ENCODE measurements at regions not wholly inside any gene's neighbourhood (a gene's known extent, or its start where the extent isn't known, plus 50 kb on each side); places are given as distances from the start of the nearest gene placed in this dataset.
"Not testable (repeated sequence)": the region's sequence is repeated elsewhere in the genome, so short reads cannot be mapped to it uniquely, and the experiment has no call there.

DNA sequence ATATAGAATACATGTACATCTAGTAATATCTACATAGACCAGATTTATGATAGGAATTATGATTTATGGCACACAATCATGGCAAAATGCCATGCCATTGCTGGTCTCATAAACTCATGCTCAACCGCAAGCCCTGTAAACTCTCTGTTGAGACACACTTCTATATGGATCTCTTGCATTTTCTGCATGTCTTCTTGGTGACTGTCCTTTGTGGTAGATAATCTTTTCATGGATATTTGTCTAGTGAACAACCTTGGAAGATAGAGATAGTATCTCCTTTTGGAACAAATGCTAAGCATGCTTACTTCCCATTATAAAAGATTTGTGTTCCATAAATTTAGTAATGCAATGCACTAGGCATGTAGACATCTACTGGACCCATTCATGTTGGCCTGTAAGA, 328.0 kb downstream of the NAF1 start:
- DNase-seq: no peak

DNA sequence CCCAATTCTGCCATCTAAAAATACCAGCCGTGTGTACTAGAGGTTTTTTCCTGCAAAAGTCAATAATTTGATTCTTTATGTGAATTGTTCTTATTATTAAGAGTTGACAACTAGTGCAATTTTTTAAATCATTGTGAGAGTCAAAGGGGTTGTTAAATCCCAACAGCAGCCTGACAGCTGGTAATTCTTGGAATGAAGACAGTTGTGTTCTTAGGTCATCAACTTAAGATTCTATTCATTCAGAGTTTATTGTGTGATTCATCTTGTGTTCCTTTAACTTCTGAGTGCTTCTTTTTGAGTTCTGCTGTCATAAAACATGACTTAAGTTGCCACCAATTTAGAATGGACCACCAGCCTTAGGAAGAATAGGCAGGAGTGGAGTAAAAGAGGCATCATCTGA, 329.0 kb downstream of the NAF1 start:
- no peak for DNase-seq

DNA sequence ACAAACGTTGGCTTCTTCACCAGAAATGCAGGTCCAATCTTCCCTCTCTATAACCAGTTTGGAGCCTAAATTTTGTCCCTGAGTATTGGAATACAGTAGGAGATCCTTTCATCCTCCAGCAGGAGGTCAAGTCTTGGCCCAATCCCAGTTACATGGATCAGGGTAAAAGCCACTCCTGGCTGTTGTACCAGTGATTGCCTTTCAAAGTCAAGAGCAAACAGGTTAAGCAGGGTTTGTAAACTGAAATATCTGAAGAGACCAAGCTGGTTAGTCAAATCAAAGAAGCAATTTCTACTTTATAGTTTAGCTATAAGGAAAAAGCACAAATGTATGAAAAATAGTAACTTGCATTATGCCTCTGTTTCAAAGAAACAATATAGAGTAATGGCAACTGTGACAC, 329.4 kb downstream of the NAF1 start:
- no peak for DNase-seq

DNA sequence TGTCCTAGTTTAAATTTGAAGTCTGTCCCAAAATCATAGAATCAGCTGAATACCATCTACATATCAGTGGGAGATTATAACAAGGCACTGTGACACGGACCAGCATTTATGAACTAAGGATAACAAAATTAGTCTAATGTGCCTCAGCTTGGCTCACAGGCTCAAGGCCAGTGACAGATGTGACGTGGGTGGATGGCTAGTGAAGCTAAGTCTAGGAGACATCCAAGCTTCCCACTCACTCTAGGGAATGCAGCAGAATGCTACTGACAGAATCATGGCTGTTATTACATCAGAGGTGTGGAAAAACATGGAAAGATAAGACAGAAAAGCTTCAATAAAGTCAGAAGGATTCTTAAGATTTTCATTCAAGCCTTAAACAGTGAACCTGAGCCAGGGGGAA, 329.9 kb downstream of the NAF1 start:
- DNase-seq: no peak

DNA sequence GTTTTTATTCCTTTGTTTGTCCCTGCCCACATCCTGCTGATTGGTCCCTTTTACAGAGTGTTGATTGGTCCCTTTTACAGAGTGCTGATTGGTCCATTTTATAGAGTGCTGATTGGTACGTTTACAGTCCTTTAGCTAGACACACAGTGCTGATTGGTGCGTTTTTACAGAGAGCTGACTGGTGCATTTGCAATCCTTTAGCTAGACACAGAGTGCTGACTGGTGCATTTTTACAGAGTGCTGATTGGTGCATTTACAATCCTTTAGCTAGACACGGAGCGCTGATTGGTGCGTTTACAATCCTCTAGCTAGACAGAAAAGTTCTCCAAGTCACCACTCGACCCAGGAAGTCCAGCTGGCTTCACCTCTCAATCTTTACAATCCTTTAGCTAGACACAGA, 330.4 kb downstream of the NAF1 start:
- not testable (repeated sequence) for DNase-seq

DNA sequence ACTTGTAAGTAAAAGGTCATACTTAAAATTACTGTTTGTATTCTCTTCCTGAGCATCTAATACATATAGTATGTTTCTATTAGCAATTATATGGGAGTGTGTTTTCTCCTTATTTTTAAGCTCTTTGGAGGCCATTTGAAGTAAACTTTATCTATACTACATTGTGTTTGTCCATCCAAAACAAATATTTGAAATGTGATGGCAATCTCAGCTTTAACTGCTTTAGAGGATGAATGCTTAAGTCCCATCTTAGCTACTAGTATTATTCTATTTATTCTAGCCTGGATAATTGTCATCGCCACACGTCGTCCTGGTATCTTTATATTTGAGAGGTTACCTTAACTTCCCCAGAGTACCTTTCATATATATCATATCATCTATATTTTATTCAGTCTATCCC, 335.8 kb downstream of the NAF1 start:
- DNase-seq: no peak

DNA sequence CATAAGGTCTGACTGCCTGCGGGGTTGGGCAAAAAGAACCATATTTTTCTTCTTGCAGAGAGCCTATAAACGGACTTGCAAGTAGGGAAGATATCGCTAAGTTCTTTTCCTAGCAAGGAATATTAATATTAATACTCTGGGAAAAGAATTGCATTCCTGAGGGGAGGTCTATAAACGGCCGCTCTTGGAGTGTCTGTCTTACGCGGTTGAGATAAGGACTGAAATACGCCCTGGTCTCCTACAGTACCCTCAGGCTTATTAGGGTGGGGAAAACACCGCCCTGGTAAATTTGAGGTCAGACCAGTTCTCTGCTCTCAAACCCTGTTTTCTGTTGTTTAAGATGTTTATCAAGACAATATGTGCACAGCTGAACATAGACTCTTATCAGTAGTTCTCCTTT, 349.3 kb downstream of the NAF1 start:
- not testable (repeated sequence) for DNase-seq

DNA sequence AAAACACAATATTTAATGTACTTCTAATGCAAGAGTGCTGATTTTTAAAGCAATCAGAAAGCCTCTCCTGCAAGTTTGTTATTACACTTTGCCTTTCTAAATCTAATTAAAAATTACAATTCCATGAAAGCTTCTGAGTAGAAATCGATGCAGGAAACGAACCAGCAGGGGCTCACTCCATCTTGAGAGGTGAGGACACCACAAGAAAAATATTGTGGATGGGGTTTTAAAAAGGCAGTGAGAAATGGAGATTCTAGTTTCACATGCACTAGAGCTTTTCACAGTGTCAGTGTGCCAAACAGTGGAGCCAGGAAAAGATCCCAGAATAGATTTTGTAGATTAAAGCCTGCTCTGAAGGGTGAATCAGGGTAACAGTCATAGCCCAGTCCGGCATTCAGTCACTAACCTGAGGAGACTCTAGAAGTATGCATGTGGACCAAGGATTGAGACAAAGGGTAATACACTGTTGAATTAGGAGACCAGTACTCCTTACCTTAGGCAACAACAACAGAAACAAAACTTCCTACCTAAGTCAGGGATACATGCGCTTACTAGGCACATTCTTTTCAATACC, 362.3 kb downstream of the NAF1 start:
- DNase-seq: no peak

DNA sequence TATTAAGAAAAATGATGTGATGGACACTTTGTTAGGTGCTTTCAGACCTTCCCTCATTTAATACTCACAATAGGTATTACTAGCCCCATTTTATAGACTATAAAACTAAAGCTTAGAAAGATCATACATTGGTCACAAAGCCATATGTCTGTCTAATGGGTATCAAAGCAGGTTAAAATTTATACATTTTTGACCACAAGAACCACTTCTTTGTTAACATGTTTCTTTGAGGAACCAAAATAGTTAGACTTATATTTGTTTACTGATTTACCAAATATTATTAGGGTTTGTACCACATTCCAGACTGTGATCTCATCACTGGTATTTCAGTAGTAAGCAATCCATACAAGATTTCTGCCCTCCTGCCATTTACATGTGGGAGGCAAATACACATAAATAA, 363.3 kb downstream of the NAF1 start:
- no peak for DNase-seq

DNA sequence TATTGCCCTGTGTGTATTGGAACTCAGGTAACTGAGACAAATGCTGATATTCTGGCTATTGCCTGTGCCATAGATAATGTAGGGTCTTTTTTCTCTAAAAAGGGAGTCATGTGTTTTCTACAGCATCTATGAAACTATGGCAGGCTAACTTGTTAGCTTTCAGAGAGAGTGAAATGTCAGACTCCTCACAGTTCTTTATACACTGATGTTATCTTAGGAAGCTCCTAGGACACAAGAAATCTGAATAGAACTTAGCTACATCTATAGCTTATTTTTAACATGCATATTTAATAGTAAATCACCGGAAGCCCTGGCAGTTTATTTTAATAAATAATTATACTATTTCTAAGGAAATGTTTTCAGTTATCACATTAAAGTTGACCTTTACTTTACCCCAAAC, 369.6 kb downstream of the NAF1 start:
- DNase-seq: no peak

DNA sequence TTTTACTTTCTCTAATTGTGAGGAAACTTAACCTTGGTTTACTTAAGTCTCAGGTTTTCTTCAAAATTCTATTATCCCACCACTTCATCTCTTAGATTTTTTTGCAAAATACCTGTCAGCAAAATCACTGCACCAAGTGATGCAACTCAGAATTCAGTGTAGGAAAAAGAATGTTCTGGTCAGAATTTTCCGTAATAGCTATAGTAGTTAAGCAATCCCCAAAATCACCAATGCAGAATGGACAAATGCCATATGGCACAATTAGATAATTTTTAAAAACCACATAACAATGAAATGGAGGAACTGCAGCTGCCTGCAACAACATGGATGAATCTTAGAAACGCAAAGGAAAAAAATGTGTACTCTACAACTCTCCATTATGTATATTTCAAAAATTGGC, 373.1 kb downstream of the NAF1 start:
- no peak for DNase-seq

DNA sequence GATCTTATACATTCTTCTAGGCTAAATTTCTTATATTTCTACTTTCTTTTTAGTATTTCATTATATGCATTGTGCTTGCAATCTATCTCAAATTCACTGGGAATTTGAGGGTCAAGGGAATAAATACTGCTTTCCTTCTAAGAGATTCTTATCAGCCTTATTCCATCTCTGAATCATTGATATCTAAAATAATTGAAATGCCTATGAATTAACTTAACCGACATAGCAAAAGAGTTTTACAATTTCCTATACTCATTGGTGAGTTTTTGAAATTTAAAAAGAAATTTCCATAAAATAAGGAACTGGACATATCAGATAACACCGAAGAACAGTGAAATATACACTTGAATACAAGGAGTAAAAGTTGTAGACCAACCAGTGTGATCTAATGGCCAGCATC, 373.7 kb downstream of the NAF1 start:
- DNase-seq: no peak

DNA sequence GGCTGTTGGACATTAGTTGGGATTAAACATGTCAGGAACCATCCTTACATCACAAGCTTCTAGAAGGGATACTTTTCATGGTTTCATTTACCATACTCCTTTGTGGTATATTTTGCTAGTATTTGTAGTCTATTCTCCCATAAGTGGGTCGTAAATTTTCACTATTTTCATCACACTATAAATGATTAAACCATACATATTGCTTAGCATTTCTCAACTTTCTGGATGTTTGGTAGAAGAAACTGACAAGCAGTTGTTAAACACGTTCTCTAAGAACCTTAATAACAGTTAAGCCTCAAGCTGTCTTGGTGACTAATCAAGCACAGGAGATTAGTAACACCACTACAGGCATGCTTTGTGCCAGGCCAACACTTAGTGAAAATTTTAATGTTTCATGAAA, 375.5 kb downstream of the NAF1 start:
- no peak for DNase-seq

DNA sequence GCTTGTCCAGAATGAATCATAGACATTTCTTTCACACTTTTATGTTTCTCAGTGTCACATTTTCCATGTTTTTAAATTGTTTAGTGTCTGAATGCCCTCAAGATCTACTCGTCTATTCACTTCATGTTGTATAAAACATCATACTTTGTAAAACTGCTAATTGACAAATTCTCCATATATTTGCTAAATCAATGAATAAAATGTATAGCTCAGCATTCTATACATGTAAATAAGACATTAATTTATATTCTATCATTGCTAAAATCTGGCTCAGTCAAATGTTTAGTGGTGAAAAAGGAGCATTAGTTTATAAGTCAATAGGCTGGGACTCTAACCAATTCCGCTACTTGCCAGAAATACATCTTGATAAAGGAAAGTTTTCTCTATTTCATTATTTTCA, 379.6 kb downstream of the NAF1 start:
- no peak for DNase-seq

DNA sequence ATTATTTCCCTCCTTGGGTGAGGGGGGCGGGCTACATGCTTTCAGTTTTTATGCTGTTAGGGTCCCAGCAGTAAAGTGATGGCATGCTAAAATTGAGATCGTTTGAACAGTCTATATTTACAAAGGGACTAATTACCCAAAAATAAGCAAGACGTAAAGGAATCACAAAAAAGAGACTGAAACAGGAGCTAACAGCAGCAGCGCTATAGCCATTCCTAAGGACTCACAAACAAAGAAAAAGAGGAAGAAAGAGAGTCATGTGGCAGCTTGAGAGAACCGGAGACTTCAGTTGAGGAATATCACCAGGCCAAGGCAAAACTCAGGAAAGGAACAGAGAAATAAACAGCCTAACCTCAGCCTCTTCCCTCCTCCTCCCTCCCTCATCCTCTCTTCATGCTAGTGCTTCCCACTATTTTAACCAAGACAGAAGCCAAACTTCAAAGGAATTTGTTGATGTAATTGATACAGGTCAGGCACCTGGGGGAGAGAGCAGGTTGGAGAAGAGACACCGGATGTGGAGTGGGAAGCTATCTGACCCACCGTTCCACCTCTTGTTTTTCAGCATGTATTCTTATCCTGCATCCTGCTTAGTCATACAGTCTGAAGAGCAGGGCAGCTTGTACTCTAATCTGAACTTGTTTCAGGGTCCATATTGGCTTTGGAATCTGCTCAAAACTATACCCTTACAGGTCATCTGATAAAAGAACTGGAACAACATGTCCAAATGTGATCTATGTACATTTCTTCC, 383.7 kb downstream of the NAF1 start:
- no peak for DNase-seq

DNA sequence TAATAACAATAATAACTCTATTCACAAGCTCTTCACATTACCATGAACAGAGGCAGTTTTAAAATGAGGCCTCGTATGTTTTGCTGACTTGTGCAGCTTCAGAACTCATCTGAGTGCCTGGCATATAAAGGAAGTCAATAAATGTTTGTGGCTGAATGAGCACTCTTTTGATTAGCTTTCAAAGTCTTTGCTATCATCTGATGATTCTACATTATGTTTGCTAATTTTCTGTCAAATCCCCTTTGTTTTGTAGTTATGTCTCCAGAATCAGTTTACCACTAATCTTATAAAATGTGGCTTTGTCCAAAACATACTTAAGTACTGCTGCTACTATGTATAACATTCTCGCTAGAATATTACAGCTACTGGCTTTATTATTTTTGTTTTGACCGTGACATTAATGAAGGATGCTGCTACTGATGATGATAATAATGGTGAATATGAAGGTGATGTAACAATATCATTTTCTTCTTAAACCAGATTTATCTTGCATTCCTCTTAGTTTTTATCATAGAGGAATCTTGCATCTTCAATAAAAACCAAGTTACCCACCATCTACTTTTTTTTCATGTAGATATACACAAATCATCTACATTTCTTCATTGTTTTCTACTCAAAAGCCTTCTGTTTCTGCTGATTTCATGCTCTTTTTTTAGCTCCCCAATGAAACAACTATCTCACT, 384.5 kb downstream of the NAF1 start:
- DNase-seq: no peak

DNA sequence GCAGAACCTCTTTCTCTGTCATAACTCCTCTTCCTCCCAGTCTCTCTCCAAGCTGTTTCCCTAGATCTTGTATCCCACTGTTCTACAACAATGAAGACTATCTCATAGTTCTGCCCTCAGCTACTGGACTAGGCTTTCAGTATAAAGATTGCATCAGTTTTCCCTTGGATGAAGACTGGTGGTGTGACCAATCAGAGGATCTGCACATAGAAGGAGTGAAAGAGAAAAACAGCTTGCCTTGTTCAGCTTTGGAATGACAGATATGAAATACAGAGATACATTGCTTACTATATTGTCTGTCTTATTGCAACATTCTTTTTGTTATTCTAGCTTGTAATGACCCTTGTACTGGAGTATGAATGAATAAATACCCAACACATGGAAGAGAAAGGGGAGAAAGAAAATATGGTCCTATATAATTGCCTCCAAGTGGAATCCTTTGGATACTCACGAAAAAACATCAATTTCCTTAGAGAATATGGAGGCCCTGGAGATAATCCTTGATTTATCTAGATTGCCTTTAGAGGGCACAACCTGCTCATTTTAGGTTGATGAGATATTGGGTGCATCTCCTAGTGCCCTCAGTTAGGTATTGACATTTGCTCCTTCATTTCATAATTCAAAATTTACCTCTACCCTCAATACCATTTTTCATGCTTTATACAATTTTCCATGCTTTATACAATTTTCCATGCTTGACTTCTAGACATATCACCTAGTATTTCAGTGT, 395.8 kb downstream of the NAF1 start:
- no peak for DNase-seq

DNA sequence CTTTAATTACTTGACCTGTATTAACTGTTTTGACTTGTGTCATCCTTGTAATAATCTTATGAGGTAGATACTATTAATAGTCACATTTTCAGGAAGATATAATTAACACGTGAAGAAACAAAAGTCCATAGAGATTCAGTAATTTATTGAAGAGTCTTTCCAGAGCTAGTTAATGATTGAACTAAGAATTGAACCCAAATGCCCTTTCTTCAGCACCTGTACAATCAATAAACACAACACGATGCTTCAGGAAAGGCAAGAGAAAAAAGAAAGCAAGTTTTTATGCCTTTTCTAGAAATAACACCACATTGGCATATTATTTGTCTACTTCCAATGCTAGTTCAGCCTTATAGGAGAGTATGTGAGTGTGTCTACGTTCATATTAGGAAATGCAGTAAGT, 399.6 kb downstream of the NAF1 start:
- DNase-seq: no peak

DNA sequence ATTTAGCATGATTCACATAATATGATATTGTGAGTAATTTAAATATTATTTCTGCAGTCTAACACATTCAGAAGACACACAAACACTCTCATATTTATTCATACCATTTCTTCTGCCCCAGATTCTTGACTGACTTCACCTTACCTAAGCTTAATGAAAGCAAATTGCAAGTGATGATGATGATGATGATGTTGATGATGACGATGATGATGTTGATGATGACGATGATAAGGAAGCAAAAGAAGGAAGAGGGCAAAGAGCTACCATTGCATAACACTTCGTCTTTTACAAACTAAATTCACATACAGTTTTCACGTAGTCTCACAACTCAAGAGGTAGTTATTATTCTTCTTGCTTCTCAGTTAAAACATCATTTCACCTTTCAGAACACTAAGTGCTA, 404.7 kb downstream of the NAF1 start:
- no peak for DNase-seq

DNA sequence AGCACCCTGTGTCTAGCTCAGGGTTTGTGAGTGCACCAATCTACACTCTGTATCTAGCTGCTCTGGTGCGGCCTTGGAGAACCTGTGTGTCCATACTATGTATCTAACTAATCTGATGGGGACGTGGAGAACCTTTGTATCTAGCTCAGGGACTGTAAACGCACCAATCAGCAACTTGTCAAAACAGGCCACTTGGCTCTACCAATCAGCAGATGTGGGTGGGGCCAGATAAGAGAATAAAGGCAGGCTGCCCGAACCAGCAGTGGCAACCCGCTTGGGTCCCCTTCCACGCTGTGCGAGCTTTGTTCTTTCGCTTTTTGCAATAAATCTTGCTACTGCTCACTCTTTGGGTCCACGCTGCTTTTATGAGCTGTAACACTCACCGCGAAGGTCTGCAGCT, 426.5 kb downstream of the NAF1 start:
- DNase-seq: not testable (repeated sequence)

DNA sequence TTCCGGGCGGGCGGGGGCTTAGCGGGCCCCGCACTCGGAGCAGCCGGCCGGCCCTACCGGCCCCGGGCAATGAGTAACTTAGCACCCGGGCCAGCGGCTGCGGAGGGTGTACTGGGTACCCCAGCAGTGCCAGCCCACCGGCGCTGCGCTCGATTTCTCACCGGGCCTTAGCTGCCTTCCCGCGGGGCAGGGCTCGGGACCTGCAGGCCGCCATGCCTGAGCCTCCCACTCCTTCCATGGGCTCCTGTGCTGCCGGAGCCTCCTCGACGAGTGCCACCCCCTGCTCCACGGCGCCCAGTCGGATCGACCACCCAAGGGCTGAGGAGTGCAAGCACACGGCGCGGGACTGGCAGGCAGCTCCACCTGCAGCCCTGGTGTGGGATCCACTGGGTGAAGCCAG, 427.1 kb downstream of the NAF1 start:
- DNase-seq: not testable (repeated sequence)

DNA sequence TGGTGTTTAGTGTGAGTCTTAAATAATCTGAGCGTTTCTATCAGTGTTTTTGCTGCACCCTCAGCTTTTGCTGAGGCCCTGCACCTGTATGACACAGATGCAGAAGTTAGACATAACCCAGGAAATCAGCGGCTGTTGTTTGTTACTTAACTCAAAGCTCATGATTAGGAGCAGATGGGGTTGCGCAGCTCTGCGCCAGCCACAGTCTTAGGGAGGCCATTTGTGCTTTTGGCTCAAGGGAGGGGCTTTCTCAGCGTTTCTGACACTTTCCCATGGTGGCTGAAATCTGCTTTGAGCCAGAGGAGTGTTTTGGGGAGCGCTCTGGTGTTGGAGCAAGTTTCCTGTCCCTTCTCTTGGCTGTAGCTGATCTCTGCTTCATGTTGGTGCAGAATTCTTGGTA, 433.8 kb downstream of the NAF1 start:
- no peak for DNase-seq

DNA sequence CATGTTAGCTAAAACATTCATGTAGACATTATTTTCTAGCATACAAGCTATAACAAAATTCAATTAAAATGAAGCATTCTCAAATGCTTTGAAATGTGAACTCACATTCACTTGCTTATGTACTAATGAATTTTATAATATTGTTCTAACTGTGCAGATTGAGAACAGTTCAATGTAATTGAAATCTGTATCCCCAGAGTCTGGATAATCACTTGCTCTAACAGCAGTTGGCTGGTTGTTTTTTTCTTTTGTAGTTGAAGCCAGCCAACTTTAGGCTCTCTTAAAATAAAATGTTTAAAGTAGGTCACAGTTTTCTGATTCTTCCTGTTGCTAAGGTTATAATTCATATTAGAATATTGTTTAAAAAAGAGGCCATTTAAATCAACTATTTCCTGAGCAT, 438.9 kb downstream of the NAF1 start:
- DNase-seq: no peak

DNA sequence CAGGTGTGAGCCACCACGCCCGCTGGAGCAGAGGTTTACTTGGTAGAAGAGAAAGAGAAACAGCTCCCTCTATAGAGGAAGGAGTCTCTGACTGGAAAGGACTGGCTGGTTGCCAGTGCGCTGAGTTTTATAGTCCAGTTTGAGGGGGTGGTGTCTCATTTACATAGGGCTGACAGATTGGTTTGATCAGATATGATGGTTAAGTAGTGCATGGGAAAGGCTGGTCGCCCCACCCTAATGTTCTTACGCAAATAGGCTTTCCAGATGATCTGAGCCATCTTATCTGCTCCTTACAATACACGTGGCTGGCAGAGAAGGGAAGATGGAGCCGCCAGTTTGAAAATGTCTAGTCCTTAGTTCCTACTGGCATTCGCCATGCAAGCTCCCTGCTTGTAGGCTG, 439.5 kb downstream of the NAF1 start:
- DNase-seq: no peak
